OCI-LY7 (cell line): ENCODE measurements at regions not wholly inside any gene's neighbourhood (a gene's known extent, or its start where the extent isn't known, plus 50 kb on each side); places are given as distances from the start of the nearest gene placed in this dataset.
"Not testable (repeated sequence)": the region's sequence is repeated elsewhere in the genome, so short reads cannot be mapped to it uniquely, and the experiment has no call there.

Experiments
- BruUV-seq: library from RNA; stranded (reverse); fragments of 400-500 nt; replicated peaks from 2 replicates; lab custom pipeline; 2021; lab: Mats Ljungman, UMichigan
- CTCF ChIA-PET: fragments of 300-600 bp; sonication (Branson Sonifier 250); formaldehyde crosslinking; loops from one replicate; lab custom pipeline; 2022; ENCODE audit warnings: antibody characterized with exemption; ENCODE audit not compliant: unreplicated experiment; lab: Charles Lee
- POLR2A ChIA-PET: fragments of 300-600 bp; sonication (Branson Sonifier 250); formaldehyde crosslinking; loops from one replicate; lab custom pipeline; 2022; ENCODE audit warnings: antibody characterized with exemption; lab: Charles Lee
- DNase-seq: peaks from one replicate; pipeline ENCODE4 v3.0.0-alpha.2; 2015; ENCODE audit warnings: low spot score
- H2AFZ ChIP-seq: fragments of 200-600 bp; sonication (generic), shearing (Covaris generic); 2 replicates; pipeline ENCODE4 v1.6.1; 2014; ENCODE audit warnings: mild to moderate bottlenecking, antibody characterized with exemption, low read length, moderate library complexity
- H3K27ac ChIP-seq: fragments of 200-600 bp; sonication (generic); 2 replicates; pipeline ENCODE4 v1.5.1; 2014; ENCODE audit warnings: mixed run types, low read depth, mild to moderate bottlenecking, moderate library complexity, low read length, inconsistent platforms; ENCODE audit not compliant: poor library complexity, severe bottlenecking
- H3K36me3 ChIP-seq: fragments of 200-600 bp; sonication (generic); 2 replicates; pipeline ENCODE4 v1.6.1; 2014; ENCODE audit warnings: mild to moderate bottlenecking, antibody characterized with exemption, low read length, moderate library complexity, mixed read lengths; ENCODE audit not compliant: insufficient read depth
- H3K4me1 ChIP-seq: fragments of 200-600 bp; sonication (generic); 2 replicates; pipeline ENCODE4 v1.5.1; 2014; ENCODE audit warnings: mild to moderate bottlenecking, low read length; ENCODE audit not compliant: insufficient read depth, poor library complexity, severe bottlenecking
- H3K4me2 ChIP-seq: fragments of 200-600 bp; sonication (generic); 2 replicates; pipeline ENCODE4 v1.6.1; 2014; ENCODE audit warnings: mild to moderate bottlenecking, low read length
- H3K4me3 ChIP-seq: fragments of 200-600 bp; sonication (generic); 2 replicates; pipeline ENCODE4 v1.5.1; 2014; ENCODE audit warnings: mild to moderate bottlenecking, low read depth, low read length; ENCODE audit not compliant: poor library complexity, severe bottlenecking
- H3K79me2 ChIP-seq: fragments of 200-600 bp; sonication (generic); 2 replicates; pipeline ENCODE4 v1.6.1; 2016; ENCODE audit warnings: low read depth, mild to moderate bottlenecking, low read length, moderate library complexity, mixed read lengths; ENCODE audit not compliant: insufficient read depth
- H3K9me2 ChIP-seq: fragments of 200-600 bp; sonication (generic); 2 replicates; pipeline ENCODE4 v1.6.1; 2016; ENCODE audit warnings: mild to moderate bottlenecking, low read length, mixed read lengths; ENCODE audit not compliant: insufficient read depth
- H3K9me3 ChIP-seq: fragments of 200-600 bp; sonication (generic); 2 replicates; pipeline ENCODE4 v1.6.1; 2014; ENCODE audit warnings: mild to moderate bottlenecking, mixed run types, low read length, mixed read lengths
- H4K20me1 ChIP-seq: fragments of 200-600 bp; sonication (generic); 2 replicates; pipeline ENCODE4 v1.6.1; 2014; ENCODE audit warnings: mild to moderate bottlenecking, antibody characterized with exemption, low read length, moderate library complexity, mixed read lengths; ENCODE audit not compliant: insufficient read depth
- EZH2phosphoT487 ChIP-seq: fragments of 200-600 bp; sonication (generic); IDR thresholded peaks from 2 replicates; pipeline ENCODE4 v1.6.1; 2018; ENCODE audit warnings: low read depth, borderline replicate concordance, mild to moderate bottlenecking, mixed run types, antibody characterized with exemption, low read length, moderate library complexity, mixed read lengths
- intact Hi-C: fragments of 100-400 bp; cut with micrococcal nuclease; formaldehyde crosslinking; loops from one replicate; pipeline ENCODE4 v1.10.0; 2022; ENCODE audit not compliant: unreplicated experiment
- TF ChIP-seq, protein P1 (sequence below): fragments of 200-600 bp; sonication (generic); conservative IDR thresholded peaks from 2 replicates; pipeline ENCODE4 v1.5.1; 2014; ENCODE audit warnings: mild to moderate bottlenecking, antibody characterized with exemption, low read length, moderate library complexity, mixed read lengths

DNA sequence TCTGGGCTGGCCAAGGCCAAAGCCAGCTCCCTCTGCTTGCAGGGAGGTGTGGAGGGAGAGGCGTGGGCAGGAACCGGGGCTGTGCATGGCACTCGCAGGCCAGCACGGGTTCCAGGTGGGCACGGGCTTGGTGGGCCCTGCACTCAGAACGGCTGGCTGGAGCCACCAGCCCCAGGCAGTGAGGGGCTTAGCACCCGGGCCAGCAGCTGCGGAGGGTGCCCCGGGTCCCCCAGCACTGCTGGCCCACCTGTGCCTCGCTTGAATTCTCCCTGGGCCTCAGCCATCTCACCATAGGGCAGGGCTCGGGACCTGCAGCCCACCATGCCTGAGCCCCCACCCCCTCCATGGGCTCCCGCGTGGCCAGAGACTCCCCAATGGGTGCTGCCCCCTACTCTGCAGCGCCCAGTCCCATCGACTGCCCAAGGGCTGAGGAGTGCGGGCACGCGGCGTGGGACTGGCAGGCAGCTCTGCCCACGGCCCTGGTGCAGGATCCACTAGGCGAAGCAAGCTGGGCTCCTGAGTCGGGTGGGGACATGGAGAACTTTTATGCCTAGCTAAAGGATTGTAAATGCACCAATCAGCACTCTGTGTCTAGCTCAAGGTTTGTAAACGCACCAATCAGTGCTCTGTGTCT lies 193.9 kb downstream of the LARP7 start:
- no TSS peak for BruUV-seq

DNA sequence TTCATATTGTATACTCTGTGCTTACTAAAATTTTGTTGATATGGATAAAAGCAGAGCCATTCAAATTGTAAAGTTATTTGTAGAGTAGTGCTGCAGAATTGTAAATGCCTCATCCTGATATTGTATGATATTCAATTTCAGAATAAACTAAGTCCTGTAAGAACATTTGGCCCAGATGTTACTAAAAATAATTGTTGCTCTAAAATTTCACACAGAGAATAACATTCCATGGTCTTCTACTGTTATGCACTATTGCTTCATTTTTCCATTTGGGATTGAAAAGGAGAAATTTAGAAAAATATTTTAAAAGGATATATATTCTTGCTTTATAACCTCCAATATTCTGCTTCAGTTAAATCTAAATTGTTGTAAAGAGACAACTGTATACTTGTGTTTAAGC lies 195.6 kb downstream of the LARP7 start:
- Histone ChIP-seq H3K79me2 (no peaks in the 10 kb centered on the region), H2AFZ (no peak overlapping the region), H3K27ac (no peak overlapping the region), H4K20me1 (no peaks in the 10 kb centered on the region), H3K36me3 (no peaks in the 10 kb centered on the region), H3K4me3 (no peak overlapping the region), H3K4me1 (no peaks in the 10 kb centered on the region), H3K9me3 (no peaks in the 10 kb centered on the region), H3K9me2 (no peaks in the 10 kb centered on the region), H3K4me2 (no peak overlapping the region)
- TF ChIP-seq, protein P1, sequence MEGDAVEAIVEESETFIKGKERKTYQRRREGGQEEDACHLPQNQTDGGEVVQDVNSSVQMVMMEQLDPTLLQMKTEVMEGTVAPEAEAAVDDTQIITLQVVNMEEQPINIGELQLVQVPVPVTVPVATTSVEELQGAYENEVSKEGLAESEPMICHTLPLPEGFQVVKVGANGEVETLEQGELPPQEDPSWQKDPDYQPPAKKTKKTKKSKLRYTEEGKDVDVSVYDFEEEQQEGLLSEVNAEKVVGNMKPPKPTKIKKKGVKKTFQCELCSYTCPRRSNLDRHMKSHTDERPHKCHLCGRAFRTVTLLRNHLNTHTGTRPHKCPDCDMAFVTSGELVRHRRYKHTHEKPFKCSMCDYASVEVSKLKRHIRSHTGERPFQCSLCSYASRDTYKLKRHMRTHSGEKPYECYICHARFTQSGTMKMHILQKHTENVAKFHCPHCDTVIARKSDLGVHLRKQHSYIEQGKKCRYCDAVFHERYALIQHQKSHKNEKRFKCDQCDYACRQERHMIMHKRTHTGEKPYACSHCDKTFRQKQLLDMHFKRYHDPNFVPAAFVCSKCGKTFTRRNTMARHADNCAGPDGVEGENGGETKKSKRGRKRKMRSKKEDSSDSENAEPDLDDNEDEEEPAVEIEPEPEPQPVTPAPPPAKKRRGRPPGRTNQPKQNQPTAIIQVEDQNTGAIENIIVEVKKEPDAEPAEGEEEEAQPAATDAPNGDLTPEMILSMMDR: no peak
- TF ChIP-seq EZH2phosphoT487: no peak
- ChIA-PET POLR2A (interaction anchor here (0.7 kb wide), 1 partner anchor 18 kb away, joined by 3 read pairs; no protein-coding TSS in a partner anchor), CTCF (no interaction called here)
- no peak for DNase-seq
- intact Hi-C loops: no loop called here
- no TSS peak for BruUV-seq

More for the DNA sequence above, 193.9 kb downstream of the LARP7 start:
- intact Hi-C loops: no loop called here
- Histone ChIP-seq H4K20me1 (no peaks in the 10 kb centered on the region), H3K9me3 (no peaks in the 10 kb centered on the region), H3K79me2 (no peaks in the 10 kb centered on the region), H3K4me2 (no peak overlapping the region), H3K4me1 (no peaks in the 10 kb centered on the region), H3K36me3 (no peaks in the 10 kb centered on the region), H3K9me2 (no peaks in the 10 kb centered on the region), H2AFZ (no peak overlapping the region), H3K27ac (no peak overlapping the region), H3K4me3 (no peak overlapping the region)
- TF ChIP-seq, protein P1: no peak
- TF ChIP-seq EZH2phosphoT487: no peak
- DNase-seq: no peak
- ChIA-PET CTCF (no interaction called here), POLR2A (no interaction called here)

DNA sequence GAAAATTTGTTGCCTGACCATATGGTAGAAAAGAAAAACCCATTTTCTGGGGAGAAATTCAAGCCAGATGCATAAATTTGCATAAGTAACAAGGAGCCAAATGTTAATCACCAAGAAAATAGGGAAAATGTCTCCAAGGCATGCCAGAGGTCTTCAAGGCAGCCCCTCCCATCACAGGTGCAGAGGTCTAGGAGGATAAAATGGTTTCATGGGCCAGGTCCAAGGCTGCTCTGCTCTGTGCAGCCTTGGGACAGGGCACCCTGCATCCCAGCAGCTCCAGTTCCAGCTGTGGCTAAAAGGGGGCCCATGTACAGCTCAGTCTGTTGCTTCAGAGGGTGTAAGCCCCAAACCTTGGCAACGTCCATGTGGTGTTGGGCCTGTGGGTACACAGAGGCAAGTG lies 200.0 kb downstream of the LARP7 start:
- H3K9me3 ChIP-seq: no peaks in the 10 kb centered on the region
- no peak overlapping the region for H3K4me2 ChIP-seq
- H2AFZ ChIP-seq: no peak overlapping the region
- ChIA-PET POLR2A (no interaction called here), CTCF (no interaction called here)
- H3K9me2 ChIP-seq: no peaks in the 10 kb centered on the region
- H3K4me3 ChIP-seq: no peak overlapping the region
- no TSS peak for BruUV-seq
- no peak for DNase-seq
- no peaks in the 10 kb centered on the region for H3K4me1 ChIP-seq
- TF ChIP-seq EZH2phosphoT487: no peak
- TF ChIP-seq, protein P1: no peak
- H3K27ac ChIP-seq: no peak overlapping the region
- H4K20me1 ChIP-seq: no peaks in the 10 kb centered on the region
- no peaks in the 10 kb centered on the region for H3K36me3 ChIP-seq
- intact Hi-C loops: no loop called here
- no peaks in the 10 kb centered on the region for H3K79me2 ChIP-seq

DNA sequence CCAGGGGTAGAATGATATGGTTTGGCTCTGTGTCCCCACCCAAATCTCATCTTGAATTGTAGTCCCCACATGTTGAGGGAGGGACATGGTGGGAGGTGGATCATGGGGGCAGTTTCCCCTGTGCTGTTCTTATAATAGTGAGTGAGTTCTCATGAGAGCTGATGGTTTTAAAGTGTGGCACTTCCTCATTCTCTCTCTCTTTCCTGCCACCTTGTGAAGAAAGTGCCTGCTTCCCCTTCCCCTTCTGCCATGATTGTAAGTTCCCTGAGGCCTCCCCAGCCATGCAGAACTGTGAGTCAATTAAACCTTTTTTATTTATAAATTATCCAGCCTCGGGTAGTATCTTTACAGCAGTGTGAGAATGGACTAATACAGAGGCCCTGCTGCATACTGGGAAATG lies 201.1 kb downstream of the LARP7 start:
- H3K9me3 ChIP-seq, H2AFZ ChIP-seq, H3K79me2 ChIP-seq, H3K9me2 ChIP-seq, H3K4me3 ChIP-seq, H3K27ac ChIP-seq, H3K4me2 ChIP-seq, CTCF ChIA-PET, H3K36me3 ChIP-seq, POLR2A ChIA-PET, H3K4me1 ChIP-seq, H4K20me1 ChIP-seq, BruUV-seq, DNase-seq, intact Hi-C loops: not testable (repeated sequence)
